GM18870 (cell line): ENCODE measurements at regions not wholly inside any gene's neighbourhood (a gene's known extent, or its start where the extent isn't known, plus 50 kb on each side); places are given as distances from the start of the nearest gene placed in this dataset.
"Not testable (repeated sequence)": the region's sequence is repeated elsewhere in the genome, so short reads cannot be mapped to it uniquely, and the experiment has no call there.

ENCODE experiments used
- ATAC-seq: cut with Tn5 transposase; IDR thresholded peaks from one replicate; pipeline ENCODE4 v1.9.1; 2021; ENCODE audit warnings: moderate library complexity; ENCODE audit not compliant: unreplicated experiment

DNA sequence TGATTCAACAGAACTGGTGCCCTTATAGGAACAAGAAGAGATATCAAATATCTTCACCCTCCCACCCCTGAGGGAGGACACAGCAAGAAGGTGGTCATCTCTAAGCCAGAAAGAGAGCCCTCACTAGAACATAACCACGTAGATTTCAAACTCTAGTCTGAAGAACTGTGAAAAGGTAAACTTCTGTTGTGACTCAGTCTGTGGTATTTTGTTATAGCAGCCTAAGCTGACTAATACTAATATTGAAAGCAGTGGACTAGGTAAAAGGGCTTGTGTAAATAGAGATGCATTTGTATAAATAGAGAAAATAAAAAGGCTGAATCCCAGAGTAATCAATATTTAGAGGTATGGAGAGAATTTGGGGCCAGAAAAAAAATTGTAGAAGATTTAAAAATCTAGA lies 157.6 kb upstream of the CCNH start:
- ATAC-seq: peak; percentile 81

DNA sequence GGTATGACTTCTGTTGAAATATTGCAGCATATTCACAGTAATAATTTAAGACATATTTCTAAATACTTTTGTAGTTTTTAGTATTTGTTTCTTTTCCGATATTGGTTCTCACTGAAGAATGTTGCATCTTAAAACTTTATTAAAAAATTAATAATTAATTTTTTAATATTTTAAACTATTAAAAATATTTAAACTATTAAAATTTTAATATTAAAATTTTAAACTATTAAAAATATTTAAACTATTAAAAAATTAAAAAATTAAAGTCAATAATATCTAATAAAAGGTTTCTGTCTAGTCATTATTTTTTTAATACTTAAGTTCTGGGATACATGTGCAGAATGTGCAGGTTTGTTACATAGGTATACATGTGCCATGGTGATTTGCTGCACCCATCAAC lies 149.3 kb upstream of the CCNH start:
- no peak for ATAC-seq

DNA sequence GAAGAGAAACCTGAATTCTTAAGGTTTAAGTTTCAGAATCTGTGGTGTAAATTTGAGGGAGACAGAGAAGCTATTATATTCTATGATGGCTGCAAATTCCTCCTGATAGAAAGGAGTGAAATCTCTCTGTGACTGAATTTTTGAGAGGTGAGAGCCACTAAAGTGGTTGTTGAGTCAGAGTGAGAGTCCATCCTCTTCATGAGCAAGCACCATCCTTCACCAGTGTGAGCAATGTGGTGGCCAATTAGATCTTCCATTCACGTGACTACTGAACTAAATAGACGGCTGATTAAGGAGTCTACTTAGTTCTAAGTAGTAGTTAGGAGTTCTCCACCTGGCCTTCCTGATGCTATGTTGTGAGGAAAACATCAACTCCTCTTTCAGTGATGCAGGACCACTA lies 147.8 kb upstream of the CCNH start:
- ATAC-seq: no peak

DNA sequence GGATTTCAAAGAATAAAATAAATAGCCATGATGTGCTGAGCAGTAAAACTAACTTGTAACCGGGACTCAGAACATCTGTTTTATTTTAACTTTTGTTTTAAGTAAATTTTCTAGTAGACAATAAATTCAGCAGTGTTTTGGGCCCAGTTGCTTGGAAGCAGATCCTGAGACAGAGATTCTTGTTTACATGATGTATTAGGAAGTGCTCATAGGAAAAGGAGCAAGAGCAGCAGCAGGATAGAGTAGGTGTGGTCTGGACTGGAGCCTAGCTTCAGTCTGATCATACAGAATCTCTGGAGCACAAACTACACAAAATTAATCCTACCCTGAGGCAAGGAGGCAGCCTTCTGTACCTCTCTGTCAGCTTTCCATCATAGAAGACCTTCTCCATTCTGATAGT lies 139.2 kb upstream of the CCNH start:
- no peak for ATAC-seq

GRCh38 chr5:87541676-87542075 lies 128.9 kb upstream of the CCNH start:
- no peak for ATAC-seq

- no peak for ATAC-seq
Observed at GRCh38 chr5:87541033-87541432, 128.3 kb upstream of the CCNH start.

DNA sequence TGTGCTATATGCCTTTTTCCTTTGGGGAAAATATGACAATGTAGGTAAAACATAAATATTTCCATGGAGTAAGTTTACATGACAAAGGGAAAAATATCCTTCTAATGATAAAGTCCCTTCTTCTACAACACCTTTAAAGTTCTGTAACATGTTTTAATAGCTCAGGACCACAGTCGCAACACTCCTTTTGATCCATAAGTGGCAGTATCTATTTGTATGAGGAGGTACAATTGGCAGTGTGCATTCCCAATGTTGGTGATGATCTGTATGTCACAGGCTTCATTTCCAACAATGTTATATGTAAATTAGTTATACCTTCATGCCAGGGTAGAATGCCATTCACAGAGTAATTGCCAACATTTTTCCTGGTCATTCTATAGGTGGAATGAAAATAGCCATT lies 127.1 kb upstream of the CCNH start:
- no peak for ATAC-seq

DNA sequence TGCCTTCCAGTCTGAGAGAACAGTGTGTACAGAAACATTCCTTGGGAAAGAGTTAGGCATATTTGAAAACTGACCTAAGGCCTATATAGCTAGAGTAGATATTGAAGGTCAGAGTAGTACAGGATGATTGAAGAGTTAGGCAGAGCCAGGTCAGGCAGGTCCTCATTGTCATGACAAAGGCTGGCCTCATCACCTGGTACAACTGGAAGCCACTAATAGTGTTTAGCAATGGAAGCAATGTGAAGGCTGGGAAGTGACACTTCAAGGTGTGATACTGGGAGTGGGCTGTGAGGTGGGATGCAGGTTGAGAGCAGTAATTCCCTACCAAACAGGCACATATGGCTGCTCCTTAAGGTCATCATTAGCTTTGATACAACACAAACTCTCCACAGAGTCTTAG lies 123.6 kb upstream of the CCNH start:
- ATAC-seq: no peak

GRCh38 chr5:87535706-87536105 lies 123.0 kb upstream of the CCNH start:
- ATAC-seq: no peak

- no peak for ATAC-seq
Observed at GRCh38 chr5:87529486-87530076, 116.9 kb upstream of the CCNH start.

GRCh38 chr5:87526131-87526530 lies 113.4 kb upstream of the CCNH start:
- ATAC-seq: no peak

GRCh38 chr5:87524217-87524616 lies 111.5 kb upstream of the CCNH start:
- no peak for ATAC-seq

- ATAC-seq: not testable (repeated sequence)
Observed at GRCh38 chr5:87511778-87512177, 99.0 kb upstream of the CCNH start.

DNA sequence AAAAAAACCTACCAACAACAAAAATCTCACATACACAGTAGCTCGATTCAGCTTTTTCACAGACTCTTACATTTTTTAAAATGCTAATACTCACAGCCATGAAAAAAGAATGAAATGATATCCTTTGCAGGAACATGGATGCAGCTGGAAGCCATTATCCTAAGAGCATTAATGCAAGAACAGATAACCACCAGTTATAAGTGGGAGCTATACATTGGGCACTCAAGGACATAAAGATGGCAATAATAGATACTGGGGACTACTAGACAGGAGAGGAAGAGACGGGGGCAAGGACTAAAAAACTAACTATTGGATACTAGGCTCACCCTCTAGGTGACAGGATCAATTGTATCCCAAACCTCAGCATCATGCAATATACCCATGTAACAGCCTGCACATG lies 90.3 kb upstream of the CCNH start:
- ATAC-seq: no peak

GRCh38 chr5:87499478-87500410 lies 87.0 kb upstream of the CCNH start:
- ATAC-seq: no peak
